Neural crest cell (in vitro differentiated cells): ENCODE measurements at regions not wholly inside any gene's neighbourhood (a gene's known extent, or its start where the extent isn't known, plus 50 kb on each side); places are given as distances from the start of the nearest gene placed in this dataset.

Experiments
- DNase-seq: peaks from one replicate; pipeline ENCODE4 v3.0.0; 2021; ENCODE audit warnings: low read depth, mixed read lengths, low spot score
- H3K27ac Mint-ChIP-seq: one replicate; pipeline ENCODE4 v1.8.0; 2021; ENCODE audit warnings: mild to moderate bottlenecking, mixed read lengths; ENCODE audit not compliant: unreplicated experiment
- H3K27me3 Mint-ChIP-seq: 2 replicates; pipeline ENCODE4 v1.8.0; 2021; ENCODE audit warnings: low read depth, mild to moderate bottlenecking, mixed read lengths
- H3K36me3 Mint-ChIP-seq: 2 replicates; pipeline ENCODE4 v1.8.0; 2021; ENCODE audit warnings: low read depth, mild to moderate bottlenecking, mixed read lengths
- H3K4me1 Mint-ChIP-seq: 2 replicates; pipeline ENCODE4 v1.8.0; 2021; ENCODE audit warnings: mixed read lengths
- H3K4me3 Mint-ChIP-seq: one replicate; pipeline ENCODE4 v1.8.0; 2021; ENCODE audit warnings: mild to moderate bottlenecking, mixed read lengths
- H3K9me3 Mint-ChIP-seq: 2 replicates; pipeline ENCODE4 v1.8.0; 2021; ENCODE audit warnings: mixed read lengths
- TF ChIP-seq, protein P1 (sequence below): fragments of 200-600 bp; sonication (generic); conservative IDR thresholded peaks from 2 replicates; pipeline ENCODE4 v1.5.0; 2021; ENCODE audit warnings: antibody characterized with exemption, mild to moderate bottlenecking

- H3K27me3 Mint-ChIP-seq, result peaks cover 5% of the 10 kb centered on the region
- H3K9me3 Mint-ChIP-seq, result no peaks in the 10 kb centered on the region
- no peak for DNase-seq
- H3K27ac Mint-ChIP-seq, result no peak overlapping the region
- TF ChIP-seq, protein P1, sequence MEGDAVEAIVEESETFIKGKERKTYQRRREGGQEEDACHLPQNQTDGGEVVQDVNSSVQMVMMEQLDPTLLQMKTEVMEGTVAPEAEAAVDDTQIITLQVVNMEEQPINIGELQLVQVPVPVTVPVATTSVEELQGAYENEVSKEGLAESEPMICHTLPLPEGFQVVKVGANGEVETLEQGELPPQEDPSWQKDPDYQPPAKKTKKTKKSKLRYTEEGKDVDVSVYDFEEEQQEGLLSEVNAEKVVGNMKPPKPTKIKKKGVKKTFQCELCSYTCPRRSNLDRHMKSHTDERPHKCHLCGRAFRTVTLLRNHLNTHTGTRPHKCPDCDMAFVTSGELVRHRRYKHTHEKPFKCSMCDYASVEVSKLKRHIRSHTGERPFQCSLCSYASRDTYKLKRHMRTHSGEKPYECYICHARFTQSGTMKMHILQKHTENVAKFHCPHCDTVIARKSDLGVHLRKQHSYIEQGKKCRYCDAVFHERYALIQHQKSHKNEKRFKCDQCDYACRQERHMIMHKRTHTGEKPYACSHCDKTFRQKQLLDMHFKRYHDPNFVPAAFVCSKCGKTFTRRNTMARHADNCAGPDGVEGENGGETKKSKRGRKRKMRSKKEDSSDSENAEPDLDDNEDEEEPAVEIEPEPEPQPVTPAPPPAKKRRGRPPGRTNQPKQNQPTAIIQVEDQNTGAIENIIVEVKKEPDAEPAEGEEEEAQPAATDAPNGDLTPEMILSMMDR, result no peak
- no peak overlapping the region for H3K4me3 Mint-ChIP-seq
- no peaks in the 10 kb centered on the region for H3K4me1 Mint-ChIP-seq
- H3K36me3 Mint-ChIP-seq, result no peaks in the 10 kb centered on the region
These were observed 86.8 kb downstream of the MATN1 start for GRCh38 chr1:30636621-30637020.

- TF ChIP-seq, protein P1, result no peak
- Mint-ChIP-seq H3K27me3 (peaks cover 4% of the 10 kb centered on the region), H3K27ac (no peak overlapping the region), H3K36me3 (no peaks in the 10 kb centered on the region), H3K9me3 (no peaks in the 10 kb centered on the region), H3K4me3 (no peak overlapping the region), H3K4me1 (no peaks in the 10 kb centered on the region)
- DNase-seq, result no peak
These were observed 87.9 kb downstream of the MATN1 start for GRCh38 chr1:30635391-30635975.

GRCh38 chr1:30634507-30634906, 88.9 kb downstream of the MATN1 start:
- H3K27me3 Mint-ChIP-seq, result peaks cover 3% of the 10 kb centered on the region
- no peaks in the 10 kb centered on the region for H3K36me3 Mint-ChIP-seq
- H3K9me3 Mint-ChIP-seq, result no peaks in the 10 kb centered on the region
- H3K4me1 Mint-ChIP-seq, result no peaks in the 10 kb centered on the region
- TF ChIP-seq, protein P1, result no peak
- H3K27ac Mint-ChIP-seq, result no peak overlapping the region
- H3K4me3 Mint-ChIP-seq, result no peak overlapping the region
- DNase-seq, result no peak

DNA sequence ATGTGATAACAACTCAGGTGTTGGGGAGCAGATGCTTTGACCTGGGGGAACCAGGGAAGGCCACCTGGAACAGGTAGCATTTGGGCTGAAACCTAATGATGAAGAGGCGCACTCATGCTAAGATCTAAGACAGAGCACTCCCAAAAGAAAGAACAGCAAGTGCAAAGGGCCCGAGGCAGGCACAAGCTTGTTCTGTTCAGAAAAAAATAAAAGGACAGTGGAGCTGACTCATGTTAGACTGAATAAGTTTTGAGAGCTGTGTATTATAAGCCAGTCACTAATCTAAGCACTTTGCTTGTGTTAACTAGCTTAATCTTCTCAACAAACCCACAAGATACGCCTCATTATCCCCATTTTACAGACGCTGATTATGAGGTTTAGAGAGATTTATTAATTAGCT, 90.1 kb downstream of the MATN1 start:
- H3K4me3 Mint-ChIP-seq, result no peak overlapping the region
- H3K27me3 Mint-ChIP-seq, result peaks cover 9% of the 10 kb centered on the region
- no peaks in the 10 kb centered on the region for H3K36me3 Mint-ChIP-seq
- TF ChIP-seq, protein P1, result no peak
- DNase-seq, result no peak
- H3K27ac Mint-ChIP-seq, result no peak overlapping the region
- H3K9me3 Mint-ChIP-seq, result no peaks in the 10 kb centered on the region
- H3K4me1 Mint-ChIP-seq, result no peaks in the 10 kb centered on the region

- TF ChIP-seq, protein P1, result no peak
- Mint-ChIP-seq H3K36me3 (no peaks in the 10 kb centered on the region), H3K4me1 (no peaks in the 10 kb centered on the region), H3K27ac (no peak overlapping the region), H3K4me3 (no peak overlapping the region), H3K27me3 (peaks cover 9% of the 10 kb centered on the region), H3K9me3 (peaks cover under 1% of the 10 kb centered on the region)
- no peak for DNase-seq
These were observed 90.9 kb downstream of the MATN1 start for GRCh38 chr1:30632481-30632880.
